ENCODE measurements at regions not wholly inside any gene's neighbourhood (a gene's known extent, or its start where the extent isn't known, plus 50 kb on each side); places are given as distances from the start of the nearest gene placed in this dataset.

DNA sequence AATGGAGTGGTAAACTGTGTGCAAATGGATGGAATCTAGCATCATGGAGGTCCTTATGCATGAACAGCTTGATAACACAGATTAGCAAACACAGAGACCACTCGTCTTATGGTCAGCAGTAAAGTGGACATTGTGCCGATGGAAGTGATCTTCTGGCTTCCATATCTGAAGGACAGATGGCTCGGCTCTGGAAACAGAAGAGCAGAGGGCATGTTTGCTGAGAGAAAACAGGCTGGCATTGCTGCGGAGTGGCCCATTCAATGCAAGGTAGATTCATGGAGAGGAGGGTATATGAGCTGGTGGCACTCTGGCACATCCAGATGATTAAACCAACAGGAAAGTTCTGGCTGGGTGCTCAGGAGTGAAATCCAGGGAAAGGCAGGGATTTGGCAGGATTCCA lies 513.2 kb downstream of the DIRAS2 start:
- DNase-seq (ENCODE audit: low read depth): no peak
- H3K4me3 ChIP-seq (ENCODE audit: control insufficient read depth, low read depth, low read length): no peak overlapping the region

DNA sequence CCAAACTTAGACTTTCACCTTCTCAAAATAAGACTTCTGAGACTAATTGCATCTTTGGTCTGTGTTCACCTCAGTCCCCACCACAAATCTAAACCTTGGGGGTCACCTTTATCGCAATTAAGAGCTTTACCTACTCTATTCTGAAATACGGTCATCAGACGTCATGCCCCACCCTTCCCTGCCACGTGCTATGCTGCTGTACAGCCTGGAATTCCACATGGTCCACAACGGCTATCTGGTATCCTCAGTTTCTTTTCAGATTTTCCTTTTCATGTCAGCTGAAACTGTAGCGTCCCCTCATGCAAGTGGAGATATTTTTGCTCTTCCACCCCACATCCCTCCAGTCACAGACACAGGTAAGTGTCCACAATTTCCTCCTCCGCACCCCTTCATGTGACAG lies 511.1 kb downstream of the DIRAS2 start:
- no peak for DNase-seq (ENCODE audit: low read depth)
- no peak overlapping the region for H3K4me3 ChIP-seq (ENCODE audit: control insufficient read depth, low read depth, low read length)
- TF ChIP-seq, protein P1, sequence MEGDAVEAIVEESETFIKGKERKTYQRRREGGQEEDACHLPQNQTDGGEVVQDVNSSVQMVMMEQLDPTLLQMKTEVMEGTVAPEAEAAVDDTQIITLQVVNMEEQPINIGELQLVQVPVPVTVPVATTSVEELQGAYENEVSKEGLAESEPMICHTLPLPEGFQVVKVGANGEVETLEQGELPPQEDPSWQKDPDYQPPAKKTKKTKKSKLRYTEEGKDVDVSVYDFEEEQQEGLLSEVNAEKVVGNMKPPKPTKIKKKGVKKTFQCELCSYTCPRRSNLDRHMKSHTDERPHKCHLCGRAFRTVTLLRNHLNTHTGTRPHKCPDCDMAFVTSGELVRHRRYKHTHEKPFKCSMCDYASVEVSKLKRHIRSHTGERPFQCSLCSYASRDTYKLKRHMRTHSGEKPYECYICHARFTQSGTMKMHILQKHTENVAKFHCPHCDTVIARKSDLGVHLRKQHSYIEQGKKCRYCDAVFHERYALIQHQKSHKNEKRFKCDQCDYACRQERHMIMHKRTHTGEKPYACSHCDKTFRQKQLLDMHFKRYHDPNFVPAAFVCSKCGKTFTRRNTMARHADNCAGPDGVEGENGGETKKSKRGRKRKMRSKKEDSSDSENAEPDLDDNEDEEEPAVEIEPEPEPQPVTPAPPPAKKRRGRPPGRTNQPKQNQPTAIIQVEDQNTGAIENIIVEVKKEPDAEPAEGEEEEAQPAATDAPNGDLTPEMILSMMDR (IDR thresholded peaks at IDR 0.05; ENCODE audit: control insufficient read depth, insufficient read depth, low read depth, low read length, missing control alignments): no peak

More for the DNA sequence above, 513.2 kb downstream of the DIRAS2 start:
- TF ChIP-seq, protein P1 (IDR thresholded peaks at IDR 0.05; ENCODE audit: control insufficient read depth, insufficient read depth, low read depth, low read length, missing control alignments): no peak

DNA sequence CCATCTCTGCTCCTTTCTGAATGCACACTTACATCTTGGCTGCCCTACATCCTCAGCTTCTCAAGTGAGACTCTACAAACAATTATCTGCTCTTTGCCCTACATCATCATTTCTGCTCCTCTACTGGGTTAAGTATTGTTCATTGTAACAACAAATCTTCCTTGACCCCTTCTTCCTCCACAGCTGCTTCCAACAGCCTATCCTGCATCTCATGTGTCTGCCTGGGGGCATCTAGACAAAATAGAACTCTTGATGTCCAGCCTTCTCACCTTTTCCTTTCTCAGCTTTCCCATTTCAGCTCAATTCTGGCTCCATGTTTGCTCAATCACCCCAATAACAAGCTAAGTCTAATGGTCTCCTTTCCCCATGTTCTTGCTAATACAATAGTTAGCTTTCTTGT lies 509.8 kb downstream of the DIRAS2 start:
- no peak for DNase-seq (ENCODE audit: low read depth)
- H3K4me3 ChIP-seq (ENCODE audit: control insufficient read depth, low read depth, low read length): no peak overlapping the region
- TF ChIP-seq, protein P1 (IDR thresholded peaks at IDR 0.05; ENCODE audit: control insufficient read depth, insufficient read depth, low read depth, low read length, missing control alignments): no peak

DNA sequence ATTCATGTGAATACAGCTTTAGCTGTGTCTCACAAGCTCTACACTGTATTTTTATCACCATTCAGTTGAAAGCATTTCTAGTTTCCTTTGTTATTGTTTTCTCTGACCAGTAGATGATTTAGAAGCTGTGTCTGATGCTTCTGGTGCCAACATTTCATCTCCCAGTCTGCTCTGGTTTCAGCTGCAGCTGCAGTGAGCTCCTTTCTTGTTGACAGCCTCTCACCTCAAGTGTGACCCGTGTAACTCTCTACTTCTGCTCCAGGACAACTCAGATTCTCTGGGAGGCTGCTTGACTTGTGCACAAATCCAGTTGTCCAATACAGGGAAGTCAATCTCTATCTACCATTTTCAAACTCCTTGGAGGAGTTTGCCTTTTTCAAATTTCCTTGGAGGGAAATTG lies 504.8 kb downstream of the DIRAS2 start:
- TF ChIP-seq, protein P1 (IDR thresholded peaks at IDR 0.05; ENCODE audit: control insufficient read depth, insufficient read depth, low read depth, low read length, missing control alignments): no peak
- no peak overlapping the region for H3K4me3 ChIP-seq (ENCODE audit: control insufficient read depth, low read depth, low read length)
- no peak for DNase-seq (ENCODE audit: low read depth)

DNA sequence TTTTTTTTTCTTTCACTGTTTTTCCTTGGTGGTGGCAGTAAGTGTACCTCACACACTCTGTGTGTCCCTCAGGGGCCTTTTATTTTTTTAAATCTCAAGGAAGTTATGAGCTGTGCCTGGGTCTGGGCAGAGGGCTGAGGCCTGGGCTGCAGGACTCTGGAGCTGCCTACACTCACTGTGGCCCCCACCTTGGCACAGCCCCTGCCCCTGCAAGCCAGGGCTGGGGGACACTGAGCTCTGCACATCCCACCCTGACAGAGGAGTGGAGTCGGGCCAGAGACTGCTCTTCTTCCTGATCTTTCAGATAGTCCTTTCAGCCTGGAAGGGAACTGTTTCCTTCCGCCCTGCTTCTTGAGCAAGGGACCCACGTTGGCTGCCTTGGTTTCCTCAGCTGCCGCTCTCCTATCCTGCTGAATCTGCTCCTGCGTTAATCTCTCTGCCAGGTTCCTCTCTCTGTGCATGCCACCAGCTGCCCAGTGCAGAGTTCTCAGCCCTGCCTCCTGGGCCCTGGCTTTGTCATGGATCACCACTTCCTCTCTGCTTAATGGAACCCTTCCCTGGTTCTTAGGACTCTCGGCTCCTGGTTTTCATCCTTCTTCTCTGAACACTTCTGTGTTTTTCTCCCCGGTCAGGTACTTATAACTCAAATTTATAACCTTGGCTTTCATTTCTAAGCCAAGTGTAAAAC lies 502.3 kb downstream of the DIRAS2 start:
- TF ChIP-seq, protein P1 (IDR thresholded peaks at IDR 0.05; ENCODE audit: control insufficient read depth, insufficient read depth, low read depth, low read length, missing control alignments): no peak
- no peak for DNase-seq (ENCODE audit: low read depth)
- H3K4me3 ChIP-seq (ENCODE audit: control insufficient read depth, low read depth, low read length): no peak overlapping the region

DNA sequence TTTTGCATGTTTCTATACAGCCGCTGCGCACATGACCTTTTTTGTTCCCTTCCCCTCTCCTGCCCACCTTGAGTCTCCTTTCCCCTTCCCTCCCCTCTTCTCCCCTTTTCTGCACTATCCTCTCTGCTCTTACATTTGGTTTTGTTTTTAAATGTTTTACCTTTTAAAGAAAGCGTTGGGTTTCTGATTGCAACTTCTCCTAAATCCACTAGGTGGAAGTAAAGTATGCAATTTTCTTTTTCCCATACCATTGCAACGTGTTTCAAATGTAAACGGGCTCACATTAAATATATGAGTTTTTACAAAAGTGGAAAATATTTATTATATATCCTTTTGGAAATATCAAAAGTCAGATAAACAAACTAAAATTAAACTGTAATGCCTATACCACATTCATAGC lies 500.9 kb downstream of the DIRAS2 start:
- TF ChIP-seq, protein P1 (IDR thresholded peaks at IDR 0.05; ENCODE audit: control insufficient read depth, insufficient read depth, low read depth, low read length, missing control alignments): peak; percentile 47
- H3K4me3 ChIP-seq (ENCODE audit: control insufficient read depth, low read depth, low read length): no peak overlapping the region
- DNase-seq (ENCODE audit: low read depth): no peak
